Fibroblast of lung (primary cell): ENCODE measurements at regions not wholly inside any gene's neighbourhood (a gene's known extent, or its start where the extent isn't known, plus 50 kb on each side); places are given as distances from the start of the nearest gene placed in this dataset.

Experiments used
- CTCF ChIP-seq, 2 donors: IDR thresholded peaks in 1 of 2; conservative IDR thresholded peaks in 1 of 2; 1 replicate in 1 of 2; 2 replicates in 1 of 2; pipeline ENCODE4 v1.5.1; 2011 to 2012; ENCODE audit warnings: low read length in 2 of 2, control low read depth in 1 of 2, inconsistent platforms in 1 of 2, low read depth in 1 of 2, mild to moderate bottlenecking in 1 of 2
- EZH2 ChIP-seq: IDR thresholded peaks from 2 replicates; pipeline ENCODE4 v1.5.1; 2012; ENCODE audit warnings: low read length, control low read depth, mild to moderate bottlenecking; ENCODE audit errors: missing control alignments

GRCh38 chr22:48121984-48122383 is 1359.5 kb downstream of the TBC1D22A start:
- TF ChIP-seq EZH2 (no peak), CTCF (conservative IDR thresholded peaks at IDR 0.05 in 1 of 2, IDR thresholded peaks at IDR 0.05 in 1 of 2; ENCODE audit: low read depth in 1 of 2, low read length in 2 of 2) (no peak)
